Tibial nerve (tissue), 4 donors: ENCODE measurements at regions not wholly inside any gene's neighbourhood (a gene's known extent, or its start where the extent isn't known, plus 50 kb on each side); places are given as distances from the start of the nearest gene placed in this dataset.

Source experiments
- CTCF ChIP-seq, 5 experiments: fragments of 200-600 bp in 3 of 5; fragments of 450-650 bp in 2 of 5; sonication (generic) in 3 of 5; IDR thresholded peaks; one replicate each; pipeline ENCODE4 v1.5.1; 2016 to 2019; ENCODE audit warnings: antibody characterized with exemption in 5 of 5, mild to moderate bottlenecking in 3 of 5, moderate library complexity in 2 of 5
- EP300 ChIP-seq, 2 donors: sonication (generic); formaldehyde crosslinking; IDR thresholded peaks; one replicate each; pipeline ENCODE4 v1.6.1; 2017; ENCODE audit warnings: antibody characterized with exemption in 2 of 2, mild to moderate bottlenecking in 1 of 2
- POLR2A ChIP-seq, 2 donors: fragments of 450-650 bp; IDR thresholded peaks; one replicate each; pipeline ENCODE4 v1.6.1; 2017; ENCODE audit warnings: antibody characterized with exemption in 2 of 2, mild to moderate bottlenecking in 2 of 2, moderate library complexity in 2 of 2

- TF ChIP-seq CTCF (IDR thresholded peaks at IDR 0.05): no peak
- TF ChIP-seq POLR2A (IDR thresholded peaks at IDR 0.05): no peak
- no peak for TF ChIP-seq EP300 (IDR thresholded peaks at IDR 0.05)
Observed at GRCh38 chr16:8167436-8167835, 422.9 kb downstream of the TMEM114 start.
